ENCODE measurements at regions not wholly inside any gene's neighbourhood (a gene's known extent, or its start where the extent isn't known, plus 50 kb on each side); places are given as distances from the start of the nearest gene placed in this dataset.

GRCh38 chr2:219739866-219740440, 112.5 kb downstream of the SLC4A3 start:
- WGBS, 2 donors = 75 to 89% methylated on average over 5 to 13 of the region's 13 CpGs
- no peaks in the 10 kb centered on the region for H3K36me3 ChIP-seq (replicated peaks in 1 of 2; ENCODE audit: insufficient read depth in 1 of 2, low read depth in 2 of 2)
- intact Hi-C loops (cut with DNase I) = loop anchor here (10.0 kb wide), 1 partner anchor 1835 kb away; the partner anchor contains the start of gene EPHA4
- H3K27me3 ChIP-seq = no peaks in the 10 kb centered on the region
- H3K9me3 ChIP-seq = no peaks in the 10 kb centered on the region
- TF ChIP-seq, protein P1, sequence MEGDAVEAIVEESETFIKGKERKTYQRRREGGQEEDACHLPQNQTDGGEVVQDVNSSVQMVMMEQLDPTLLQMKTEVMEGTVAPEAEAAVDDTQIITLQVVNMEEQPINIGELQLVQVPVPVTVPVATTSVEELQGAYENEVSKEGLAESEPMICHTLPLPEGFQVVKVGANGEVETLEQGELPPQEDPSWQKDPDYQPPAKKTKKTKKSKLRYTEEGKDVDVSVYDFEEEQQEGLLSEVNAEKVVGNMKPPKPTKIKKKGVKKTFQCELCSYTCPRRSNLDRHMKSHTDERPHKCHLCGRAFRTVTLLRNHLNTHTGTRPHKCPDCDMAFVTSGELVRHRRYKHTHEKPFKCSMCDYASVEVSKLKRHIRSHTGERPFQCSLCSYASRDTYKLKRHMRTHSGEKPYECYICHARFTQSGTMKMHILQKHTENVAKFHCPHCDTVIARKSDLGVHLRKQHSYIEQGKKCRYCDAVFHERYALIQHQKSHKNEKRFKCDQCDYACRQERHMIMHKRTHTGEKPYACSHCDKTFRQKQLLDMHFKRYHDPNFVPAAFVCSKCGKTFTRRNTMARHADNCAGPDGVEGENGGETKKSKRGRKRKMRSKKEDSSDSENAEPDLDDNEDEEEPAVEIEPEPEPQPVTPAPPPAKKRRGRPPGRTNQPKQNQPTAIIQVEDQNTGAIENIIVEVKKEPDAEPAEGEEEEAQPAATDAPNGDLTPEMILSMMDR (IDR thresholded peaks at IDR 0.05) = no peak
- TF ChIP-seq POLR2A (IDR thresholded peaks at IDR 0.05) = no peak
- H3K4me1 ChIP-seq = no peaks in the 10 kb centered on the region
- no peak for DNase-seq
- H3K4me3 ChIP-seq = no peak overlapping the region
- no peak for ATAC-seq
- H3K27ac ChIP-seq = no peak overlapping the region

DNA sequence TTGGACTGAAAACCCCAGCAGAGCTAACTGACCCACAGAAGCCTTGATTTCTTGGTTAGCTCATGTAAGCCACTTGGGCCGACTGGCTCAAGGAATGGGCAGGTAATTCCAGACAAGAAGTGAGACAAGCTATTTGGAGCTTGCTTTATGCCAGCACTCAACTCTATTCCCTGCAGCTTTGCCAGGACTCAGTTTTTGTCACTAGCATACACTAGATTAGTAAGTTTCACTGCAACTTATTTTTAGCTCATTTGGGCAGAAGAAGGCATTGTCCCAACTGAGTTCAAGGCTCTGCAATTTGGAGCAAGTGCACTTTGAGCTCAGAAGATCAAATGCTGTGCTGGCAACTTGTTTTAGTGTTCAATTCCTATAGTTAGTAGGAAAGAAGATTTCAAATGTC, 116.1 kb downstream of the SLC4A3 start:
- Histone ChIP-seq H3K27me3 (no peaks in the 10 kb centered on the region), H3K9me3 (no peaks in the 10 kb centered on the region), H3K4me1 (no peaks in the 10 kb centered on the region), H3K4me3 (no peak overlapping the region), H3K36me3 (replicated peaks in 1 of 2; ENCODE audit: insufficient read depth in 1 of 2, low read depth in 2 of 2) (no peaks in the 10 kb centered on the region), H3K27ac (no peak overlapping the region)
- intact Hi-C loops (cut with DNase I) = no loop called here
- DNase-seq (no peak), ATAC-seq (no peak)
- 33 to 63% methylated on average over 1 of the region's 1 CpG for WGBS, 2 donors
- TF ChIP-seq, protein P1 (IDR thresholded peaks at IDR 0.05) = no peak
- no peak for TF ChIP-seq POLR2A (IDR thresholded peaks at IDR 0.05)

DNA sequence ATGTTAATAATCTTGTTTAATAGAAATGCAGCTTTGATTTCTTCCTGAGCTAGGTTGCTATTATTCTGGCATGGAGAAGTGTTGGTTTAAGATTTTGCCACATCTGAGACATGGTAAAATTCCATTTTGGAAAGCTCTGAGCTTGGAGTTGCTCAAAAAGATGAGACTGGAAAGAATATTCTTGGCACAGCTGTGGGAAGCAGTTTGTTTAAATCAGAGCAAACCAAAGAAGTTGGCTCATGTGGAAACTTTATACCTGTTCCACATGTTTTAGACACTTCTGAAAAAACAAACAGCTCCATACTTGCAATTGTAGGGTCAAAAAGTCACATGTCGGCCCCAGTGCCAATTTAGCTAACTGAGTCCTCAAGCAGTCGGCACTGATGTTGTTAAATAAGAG, 116.6 kb downstream of the SLC4A3 start:
- no peak overlapping the region for H3K4me3 ChIP-seq
- DNase-seq (no peak), ATAC-seq (no peak)
- TF ChIP-seq, protein P1 (IDR thresholded peaks at IDR 0.05) = no peak
- no peak for TF ChIP-seq POLR2A (IDR thresholded peaks at IDR 0.05)
- H3K27me3 ChIP-seq = no peaks in the 10 kb centered on the region
- H3K27ac ChIP-seq = no peak overlapping the region
- H3K4me1 ChIP-seq = no peaks in the 10 kb centered on the region
- no peaks in the 10 kb centered on the region for H3K9me3 ChIP-seq
- 34 to 47% methylated on average over 2 of the region's 2 CpGs for WGBS, 2 donors
- intact Hi-C loops (cut with DNase I) = no loop called here
- no peaks in the 10 kb centered on the region for H3K36me3 ChIP-seq (replicated peaks in 1 of 2; ENCODE audit: insufficient read depth in 1 of 2, low read depth in 2 of 2)

- Histone ChIP-seq H3K36me3 (replicated peaks in 1 of 2; ENCODE audit: insufficient read depth in 1 of 2, low read depth in 2 of 2) (no peaks in the 10 kb centered on the region), H3K4me3 (no peak overlapping the region), H3K27ac (no peak overlapping the region), H3K4me1 (no peaks in the 10 kb centered on the region), H3K27me3 (no peaks in the 10 kb centered on the region), H3K9me3 (no peaks in the 10 kb centered on the region)
- intact Hi-C loops (cut with DNase I) = no loop called here
- DNase-seq (no peak), ATAC-seq (no peak)
- WGBS, 2 donors = 69 to 71% methylated on average over 4 of the region's 4 CpGs
- TF ChIP-seq, protein P1 (IDR thresholded peaks at IDR 0.05) = no peak
- no peak for TF ChIP-seq POLR2A (IDR thresholded peaks at IDR 0.05)
Observed at GRCh38 chr2:219744600-219744999, 117.2 kb downstream of the SLC4A3 start.

DNA sequence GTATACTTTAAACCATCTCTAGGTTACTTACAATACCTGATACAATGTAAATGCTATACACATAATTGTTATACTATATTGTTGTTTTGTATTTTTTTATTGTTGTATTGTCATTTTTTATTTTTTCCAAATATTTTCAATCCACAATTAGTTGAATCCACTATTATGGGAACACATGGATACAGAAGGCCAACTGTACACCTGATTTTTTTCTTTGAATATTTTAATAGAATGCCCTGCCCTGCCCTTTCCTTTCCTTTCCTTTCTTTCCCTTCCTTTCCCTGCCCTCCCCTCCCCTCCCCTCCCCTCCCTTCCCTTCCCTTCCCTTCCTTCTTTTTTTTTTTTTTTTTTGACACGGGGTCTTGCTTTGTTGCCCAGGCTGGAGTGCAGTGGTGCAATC, 120.2 kb downstream of the SLC4A3 start:
- no peaks in the 10 kb centered on the region for H3K36me3 ChIP-seq (replicated peaks in 1 of 2; ENCODE audit: insufficient read depth in 1 of 2, low read depth in 2 of 2)
- intact Hi-C loops (cut with DNase I) = no loop called here
- WGBS, 2 donors = 88 to 100% methylated on average over 1 of the region's 1 CpG
- H3K4me3 ChIP-seq = no peak overlapping the region
- TF ChIP-seq POLR2A (IDR thresholded peaks at IDR 0.05) = no peak
- TF ChIP-seq, protein P1 (IDR thresholded peaks at IDR 0.05) = no peak
- H3K27me3 ChIP-seq = no peaks in the 10 kb centered on the region
- no peak overlapping the region for H3K27ac ChIP-seq
- no peaks in the 10 kb centered on the region for H3K9me3 ChIP-seq
- DNase-seq = no peak
- ATAC-seq = no peak
- no peaks in the 10 kb centered on the region for H3K4me1 ChIP-seq

Data from body of pancreas (tissue), 4 donors.